ENCODE measurements at regions not wholly inside any gene's neighbourhood (a gene's known extent, or its start where the extent isn't known, plus 50 kb on each side); places are given as distances from the start of the nearest gene placed in this dataset.

DNA sequence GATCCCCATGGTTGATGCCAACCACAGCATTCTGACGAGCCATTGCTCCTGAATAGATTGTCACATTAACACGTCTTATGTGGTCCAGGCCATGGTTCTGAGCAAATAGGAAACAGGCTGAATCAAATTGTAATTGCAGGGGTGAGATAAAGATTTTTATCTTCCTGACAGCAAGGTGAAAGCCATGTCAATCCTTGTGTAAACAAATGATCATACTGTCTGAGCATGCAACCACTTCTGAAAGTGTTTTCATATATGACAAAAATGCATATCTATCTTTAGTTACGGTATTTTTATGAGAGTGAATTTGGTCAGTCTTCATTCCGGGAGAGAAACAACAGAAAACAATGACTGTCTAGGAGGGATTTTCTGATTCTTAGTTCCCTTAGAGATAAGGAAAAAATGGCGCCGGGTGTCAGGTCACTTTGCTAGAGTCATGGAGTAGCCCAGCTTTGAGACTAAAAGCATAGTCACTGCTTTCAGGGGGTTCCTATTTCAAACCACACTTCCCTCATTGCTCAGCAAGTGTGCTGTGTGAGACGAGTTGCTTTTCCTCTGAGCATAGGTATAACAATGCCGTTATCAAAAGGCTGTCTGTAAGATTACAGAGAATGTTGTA, 958.9 kb downstream of the DCDC2C start:
- POLR2A ChIA-PET: no interaction called here
- no peaks in the 10 kb centered on the region for H3K36me3 ChIP-seq (ENCODE audit: control insufficient read depth in 2 of 2, insufficient read depth in 1 of 2, low read length in 2 of 2)
- no peak overlapping the region for H3K27ac ChIP-seq (ENCODE audit: extremely low read depth, low read depth, low read length)
- TF ChIP-seq, protein P1, sequence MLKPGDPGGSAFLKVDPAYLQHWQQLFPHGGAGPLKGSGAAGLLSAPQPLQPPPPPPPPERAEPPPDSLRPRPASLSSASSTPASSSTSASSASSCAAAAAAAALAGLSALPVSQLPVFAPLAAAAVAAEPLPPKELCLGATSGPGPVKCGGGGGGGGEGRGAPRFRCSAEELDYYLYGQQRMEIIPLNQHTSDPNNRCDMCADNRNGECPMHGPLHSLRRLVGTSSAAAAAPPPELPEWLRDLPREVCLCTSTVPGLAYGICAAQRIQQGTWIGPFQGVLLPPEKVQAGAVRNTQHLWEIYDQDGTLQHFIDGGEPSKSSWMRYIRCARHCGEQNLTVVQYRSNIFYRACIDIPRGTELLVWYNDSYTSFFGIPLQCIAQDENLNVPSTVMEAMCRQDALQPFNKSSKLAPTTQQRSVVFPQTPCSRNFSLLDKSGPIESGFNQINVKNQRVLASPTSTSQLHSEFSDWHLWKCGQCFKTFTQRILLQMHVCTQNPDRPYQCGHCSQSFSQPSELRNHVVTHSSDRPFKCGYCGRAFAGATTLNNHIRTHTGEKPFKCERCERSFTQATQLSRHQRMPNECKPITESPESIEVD (tag by site-specific recombination; IDR thresholded peaks at IDR 0.05): no peak
- TF ChIP-seq HOXD13 (CRISPR knock-in tag; IDR thresholded peaks at IDR 0.05; ENCODE audit: borderline replicate concordance): peak; percentile 68; the same call in 1 of the 2 replicates
- H3K4me3 ChIP-seq (ENCODE audit: low read depth, low read length): no peak overlapping the region; the same call in 1 of the 2 replicates
- CTCF ChIA-PET: no interaction called here
- no peaks in the 10 kb centered on the region for H3K9me3 ChIP-seq (ENCODE audit: control insufficient read depth, insufficient read depth, low read depth, low read length)
- H3K4me1 ChIP-seq (ENCODE audit: control insufficient read depth, insufficient read depth, low read length): no peaks in the 10 kb centered on the region

DNA sequence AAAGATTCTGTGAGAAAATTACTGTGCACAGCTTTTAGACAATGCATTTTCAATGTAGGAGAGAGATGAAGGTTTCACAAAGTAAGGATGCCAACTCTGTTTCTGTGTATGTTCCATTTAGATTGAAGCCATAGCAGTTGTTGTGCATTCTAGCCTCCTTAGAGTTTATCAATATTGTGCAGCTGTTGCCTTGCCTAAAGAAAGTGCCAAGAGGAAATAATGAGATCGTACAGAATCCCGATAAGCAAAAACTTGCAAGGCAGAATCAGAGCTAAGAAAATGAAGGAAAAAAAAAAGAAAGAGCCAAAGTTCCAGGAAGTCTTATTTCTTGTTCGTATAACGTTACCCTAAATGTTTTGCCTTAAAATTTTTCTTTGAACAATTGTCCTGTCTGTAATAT, 965.0 kb downstream of the DCDC2C start:
- Histone ChIP-seq H3K4me1 (ENCODE audit: control insufficient read depth, insufficient read depth, low read length) (no peaks in the 10 kb centered on the region), H3K9me3 (ENCODE audit: control insufficient read depth, insufficient read depth, low read depth, low read length) (no peaks in the 10 kb centered on the region), H3K36me3 (ENCODE audit: control insufficient read depth in 2 of 2, insufficient read depth in 1 of 2, low read length in 2 of 2) (no peaks in the 10 kb centered on the region), H3K4me3 (ENCODE audit: low read depth, low read length) (no peak overlapping the region), H3K27ac (ENCODE audit: extremely low read depth, low read depth, low read length) (no peak overlapping the region)
- POLR2A ChIA-PET: no interaction called here
- CTCF ChIA-PET: interaction anchor here (0.7 kb wide), 1 partner anchor 1480 kb away, joined by 4 read pairs; no protein-coding TSS in a partner anchor
- TF ChIP-seq ZNF785 (tag by site-specific recombination; IDR thresholded peaks at IDR 0.05): no peak
- no peak for TF ChIP-seq PRDM1 (tag by site-specific recombination; IDR thresholded peaks at IDR 0.05)
- TF ChIP-seq, protein P2, sequence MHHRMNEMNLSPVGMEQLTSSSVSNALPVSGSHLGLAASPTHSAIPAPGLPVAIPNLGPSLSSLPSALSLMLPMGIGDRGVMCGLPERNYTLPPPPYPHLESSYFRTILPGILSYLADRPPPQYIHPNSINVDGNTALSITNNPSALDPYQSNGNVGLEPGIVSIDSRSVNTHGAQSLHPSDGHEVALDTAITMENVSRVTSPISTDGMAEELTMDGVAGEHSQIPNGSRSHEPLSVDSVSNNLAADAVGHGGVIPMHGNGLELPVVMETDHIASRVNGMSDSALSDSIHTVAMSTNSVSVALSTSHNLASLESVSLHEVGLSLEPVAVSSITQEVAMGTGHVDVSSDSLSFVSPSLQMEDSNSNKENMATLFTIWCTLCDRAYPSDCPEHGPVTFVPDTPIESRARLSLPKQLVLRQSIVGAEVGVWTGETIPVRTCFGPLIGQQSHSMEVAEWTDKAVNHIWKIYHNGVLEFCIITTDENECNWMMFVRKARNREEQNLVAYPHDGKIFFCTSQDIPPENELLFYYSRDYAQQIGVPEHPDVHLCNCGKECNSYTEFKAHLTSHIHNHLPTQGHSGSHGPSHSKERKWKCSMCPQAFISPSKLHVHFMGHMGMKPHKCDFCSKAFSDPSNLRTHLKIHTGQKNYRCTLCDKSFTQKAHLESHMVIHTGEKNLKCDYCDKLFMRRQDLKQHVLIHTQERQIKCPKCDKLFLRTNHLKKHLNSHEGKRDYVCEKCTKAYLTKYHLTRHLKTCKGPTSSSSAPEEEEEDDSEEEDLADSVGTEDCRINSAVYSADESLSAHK (tag by site-specific recombination; IDR thresholded peaks at IDR 0.05): no peak
- no peak for TF ChIP-seq ZNF777 (tag by site-specific recombination; IDR thresholded peaks at IDR 0.05; ENCODE audit: borderline replicate concordance)
- TF ChIP-seq, protein P3, sequence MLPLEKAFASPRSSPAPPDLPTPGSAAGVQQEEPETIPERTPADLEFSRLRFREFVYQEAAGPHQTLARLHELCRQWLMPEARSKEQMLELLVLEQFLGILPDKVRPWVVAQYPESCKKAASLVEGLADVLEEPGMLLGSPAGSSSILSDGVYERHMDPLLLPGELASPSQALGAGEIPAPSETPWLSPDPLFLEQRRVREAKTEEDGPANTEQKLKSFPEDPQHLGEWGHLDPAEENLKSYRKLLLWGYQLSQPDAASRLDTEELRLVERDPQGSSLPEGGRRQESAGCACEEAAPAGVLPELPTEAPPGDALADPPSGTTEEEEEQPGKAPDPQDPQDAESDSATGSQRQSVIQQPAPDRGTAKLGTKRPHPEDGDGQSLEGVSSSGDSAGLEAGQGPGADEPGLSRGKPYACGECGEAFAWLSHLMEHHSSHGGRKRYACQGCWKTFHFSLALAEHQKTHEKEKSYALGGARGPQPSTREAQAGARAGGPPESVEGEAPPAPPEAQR (tag by site-specific recombination; IDR thresholded peaks at IDR 0.05): no peak
- TF ChIP-seq ZNF529 (tag by site-specific recombination; IDR thresholded peaks at IDR 0.05; ENCODE audit: insufficient replicate concordance): no peak
- no peak for TF ChIP-seq ZNF560 (tag by site-specific recombination; IDR thresholded peaks at IDR 0.05; ENCODE audit: borderline replicate concordance)
- TF ChIP-seq, protein P4, sequence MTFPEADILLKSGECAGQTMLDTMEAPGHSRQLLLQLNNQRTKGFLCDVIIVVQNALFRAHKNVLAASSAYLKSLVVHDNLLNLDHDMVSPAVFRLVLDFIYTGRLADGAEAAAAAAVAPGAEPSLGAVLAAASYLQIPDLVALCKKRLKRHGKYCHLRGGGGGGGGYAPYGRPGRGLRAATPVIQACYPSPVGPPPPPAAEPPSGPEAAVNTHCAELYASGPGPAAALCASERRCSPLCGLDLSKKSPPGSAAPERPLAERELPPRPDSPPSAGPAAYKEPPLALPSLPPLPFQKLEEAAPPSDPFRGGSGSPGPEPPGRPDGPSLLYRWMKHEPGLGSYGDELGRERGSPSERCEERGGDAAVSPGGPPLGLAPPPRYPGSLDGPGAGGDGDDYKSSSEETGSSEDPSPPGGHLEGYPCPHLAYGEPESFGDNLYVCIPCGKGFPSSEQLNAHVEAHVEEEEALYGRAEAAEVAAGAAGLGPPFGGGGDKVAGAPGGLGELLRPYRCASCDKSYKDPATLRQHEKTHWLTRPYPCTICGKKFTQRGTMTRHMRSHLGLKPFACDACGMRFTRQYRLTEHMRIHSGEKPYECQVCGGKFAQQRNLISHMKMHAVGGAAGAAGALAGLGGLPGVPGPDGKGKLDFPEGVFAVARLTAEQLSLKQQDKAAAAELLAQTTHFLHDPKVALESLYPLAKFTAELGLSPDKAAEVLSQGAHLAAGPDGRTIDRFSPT (tag by site-specific recombination; IDR thresholded peaks at IDR 0.05): no peak
- TF ChIP-seq, protein P5, sequence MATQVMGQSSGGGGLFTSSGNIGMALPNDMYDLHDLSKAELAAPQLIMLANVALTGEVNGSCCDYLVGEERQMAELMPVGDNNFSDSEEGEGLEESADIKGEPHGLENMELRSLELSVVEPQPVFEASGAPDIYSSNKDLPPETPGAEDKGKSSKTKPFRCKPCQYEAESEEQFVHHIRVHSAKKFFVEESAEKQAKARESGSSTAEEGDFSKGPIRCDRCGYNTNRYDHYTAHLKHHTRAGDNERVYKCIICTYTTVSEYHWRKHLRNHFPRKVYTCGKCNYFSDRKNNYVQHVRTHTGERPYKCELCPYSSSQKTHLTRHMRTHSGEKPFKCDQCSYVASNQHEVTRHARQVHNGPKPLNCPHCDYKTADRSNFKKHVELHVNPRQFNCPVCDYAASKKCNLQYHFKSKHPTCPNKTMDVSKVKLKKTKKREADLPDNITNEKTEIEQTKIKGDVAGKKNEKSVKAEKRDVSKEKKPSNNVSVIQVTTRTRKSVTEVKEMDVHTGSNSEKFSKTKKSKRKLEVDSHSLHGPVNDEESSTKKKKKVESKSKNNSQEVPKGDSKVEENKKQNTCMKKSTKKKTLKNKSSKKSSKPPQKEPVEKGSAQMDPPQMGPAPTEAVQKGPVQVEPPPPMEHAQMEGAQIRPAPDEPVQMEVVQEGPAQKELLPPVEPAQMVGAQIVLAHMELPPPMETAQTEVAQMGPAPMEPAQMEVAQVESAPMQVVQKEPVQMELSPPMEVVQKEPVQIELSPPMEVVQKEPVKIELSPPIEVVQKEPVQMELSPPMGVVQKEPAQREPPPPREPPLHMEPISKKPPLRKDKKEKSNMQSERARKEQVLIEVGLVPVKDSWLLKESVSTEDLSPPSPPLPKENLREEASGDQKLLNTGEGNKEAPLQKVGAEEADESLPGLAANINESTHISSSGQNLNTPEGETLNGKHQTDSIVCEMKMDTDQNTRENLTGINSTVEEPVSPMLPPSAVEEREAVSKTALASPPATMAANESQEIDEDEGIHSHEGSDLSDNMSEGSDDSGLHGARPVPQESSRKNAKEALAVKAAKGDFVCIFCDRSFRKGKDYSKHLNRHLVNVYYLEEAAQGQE (tag by site-specific recombination; IDR thresholded peaks at IDR 0.05): no peak
- no peak for TF ChIP-seq ZBTB8A (tag by site-specific recombination; IDR thresholded peaks at IDR 0.05)
- no peak for TF ChIP-seq ZBTB20 (tag by site-specific recombination; IDR thresholded peaks at IDR 0.05)
- no peak for TF ChIP-seq OVOL3 (tag by site-specific recombination; IDR thresholded peaks at IDR 0.05)
- TF ChIP-seq, protein P6, sequence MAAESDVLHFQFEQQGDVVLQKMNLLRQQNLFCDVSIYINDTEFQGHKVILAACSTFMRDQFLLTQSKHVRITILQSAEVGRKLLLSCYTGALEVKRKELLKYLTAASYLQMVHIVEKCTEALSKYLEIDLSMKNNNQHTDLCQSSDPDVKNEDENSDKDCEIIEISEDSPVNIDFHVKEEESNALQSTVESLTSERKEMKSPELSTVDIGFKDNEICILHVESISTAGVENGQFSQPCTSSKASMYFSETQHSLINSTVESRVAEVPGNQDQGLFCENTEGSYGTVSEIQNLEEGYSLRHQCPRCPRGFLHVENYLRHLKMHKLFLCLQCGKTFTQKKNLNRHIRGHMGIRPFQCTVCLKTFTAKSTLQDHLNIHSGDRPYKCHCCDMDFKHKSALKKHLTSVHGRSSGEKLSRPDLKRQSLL (tag by site-specific recombination; IDR thresholded peaks at IDR 0.05): no peak
- TF ChIP-seq WT1 (tag by site-specific recombination; IDR thresholded peaks at IDR 0.05): no peak
- no peak for TF ChIP-seq MZF1 (tag by site-specific recombination; IDR thresholded peaks at IDR 0.05; ENCODE audit: borderline replicate concordance)
- TF ChIP-seq ZNF658 (tag by site-specific recombination; IDR thresholded peaks at IDR 0.05): no peak
